NCI-H146 (cell line): ENCODE measurements at regions not wholly inside any gene's neighbourhood (a gene's known extent, or its start where the extent isn't known, plus 50 kb on each side); places are given as distances from the start of the nearest gene placed in this dataset.
"Not testable (repeated sequence)": the region's sequence is repeated elsewhere in the genome, so short reads cannot be mapped to it uniquely, and the experiment has no call there.

ENCODE experiments used
- DNase-seq: peaks from one replicate; lab custom pipeline; 2025; lab: John Stamatoyannopoulos, UW

DNA sequence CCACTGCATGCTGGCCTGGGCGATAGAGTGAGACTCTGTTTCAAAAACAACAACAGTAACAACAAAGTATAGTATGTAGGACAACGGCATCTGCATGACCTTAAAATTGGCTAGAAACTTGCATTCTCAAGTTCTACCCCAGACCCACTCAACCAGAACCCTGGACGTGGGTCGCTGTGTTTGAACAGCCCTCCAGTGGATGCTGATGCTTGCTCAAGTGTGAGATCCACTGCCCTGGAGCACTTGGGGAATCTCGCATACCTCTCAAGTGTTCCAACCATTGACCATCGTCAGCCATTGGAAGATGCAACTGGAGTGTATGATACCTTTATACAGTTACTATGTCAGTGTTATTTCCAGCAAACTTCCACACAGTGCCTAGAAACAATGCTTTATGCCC lies 435.9 kb downstream of the DCDC2C start:
- DNase-seq = no peak

DNA sequence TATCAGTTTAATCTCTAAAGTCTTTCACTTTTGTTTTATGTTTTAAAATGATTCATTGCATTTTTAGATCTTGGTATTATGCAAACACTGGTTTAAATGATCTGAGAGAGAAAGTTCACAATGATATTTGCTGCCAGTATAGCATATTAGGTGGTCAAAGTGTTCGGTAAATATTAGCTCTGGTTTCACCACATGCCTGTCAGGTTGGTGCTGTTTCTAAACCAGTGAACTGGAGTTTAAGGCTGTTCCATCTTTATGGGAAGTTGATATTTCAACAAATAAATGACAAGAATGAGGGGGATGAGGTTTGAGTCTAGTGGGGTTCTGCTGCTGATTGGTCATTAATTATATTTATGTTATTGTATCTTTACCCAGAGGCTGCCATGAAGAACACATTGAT lies 436.4 kb downstream of the DCDC2C start:
- DNase-seq = peak; percentile 37

- peak; percentile 58 for DNase-seq
These were observed 437.1 kb downstream of the DCDC2C start for GRCh38 chr2:4140281-4140970.

- DNase-seq = no peak
These were observed 441.4 kb downstream of the DCDC2C start for GRCh38 chr2:4144731-4145130.

DNA sequence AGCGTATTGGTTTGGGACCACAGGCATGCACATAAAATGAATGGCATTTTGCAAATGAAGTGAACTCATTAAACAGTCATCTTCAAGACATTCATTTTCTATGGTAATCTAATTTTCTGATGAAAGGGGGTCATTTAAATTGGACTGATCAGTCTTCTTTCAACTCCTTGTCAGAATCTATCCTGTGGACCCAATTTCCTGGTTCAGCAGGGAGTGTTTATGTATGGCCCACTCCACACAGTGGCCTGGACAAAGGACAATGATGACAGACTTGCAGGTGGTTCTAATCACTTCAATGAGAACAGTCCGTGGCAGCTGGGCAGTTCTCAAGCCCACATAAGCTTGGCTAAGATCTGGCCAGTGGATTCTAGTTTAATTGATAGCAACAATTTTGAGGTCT lies 448.1 kb downstream of the DCDC2C start:
- DNase-seq = peak; percentile 36

- DNase-seq = no peak
These were observed 448.7 kb downstream of the DCDC2C start for GRCh38 chr2:4152051-4152450.

DNA sequence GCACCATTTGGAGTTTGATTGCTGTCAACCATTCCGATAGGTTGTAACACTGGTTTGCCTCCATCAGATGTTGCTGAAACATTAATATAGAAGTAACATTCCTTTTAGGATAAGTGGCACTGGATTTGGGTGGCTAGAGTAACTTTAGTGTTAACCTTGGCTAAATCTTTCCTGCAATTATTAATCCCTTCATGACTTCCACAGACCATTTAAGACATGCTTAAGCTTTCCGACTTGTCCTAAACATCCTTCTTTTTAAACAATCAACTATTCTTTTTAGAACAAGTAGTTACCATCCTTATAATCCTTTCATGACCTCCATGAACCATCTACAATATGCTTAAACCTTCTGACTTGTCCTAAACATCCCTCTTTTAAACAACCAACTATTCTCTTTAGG lies 465.5 kb downstream of the DCDC2C start:
- no peak for DNase-seq

- DNase-seq = no peak
These were observed 471.4 kb downstream of the DCDC2C start for GRCh38 chr2:4174796-4175195.

DNA sequence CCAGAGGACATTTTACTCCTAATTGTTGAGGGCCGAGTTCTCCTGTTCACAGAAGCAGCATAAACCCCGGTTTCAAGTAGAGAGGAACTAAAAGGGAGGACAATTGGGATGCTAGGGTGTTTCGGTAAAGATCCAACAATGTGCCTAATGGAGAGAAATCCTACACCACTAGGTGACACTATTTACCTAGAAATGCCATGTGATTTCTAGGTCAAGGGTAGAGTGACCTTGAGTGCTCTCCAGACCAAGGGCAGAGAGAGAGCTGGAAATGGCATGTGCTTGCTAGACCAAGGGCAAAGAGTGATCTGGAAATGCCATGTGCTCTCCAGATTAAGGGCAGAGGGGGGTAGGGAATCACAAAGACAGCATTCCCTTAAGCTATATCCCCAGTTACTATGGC lies 472.0 kb downstream of the DCDC2C start:
- DNase-seq = no peak

- DNase-seq = no peak
These were observed 477.3 kb downstream of the DCDC2C start for GRCh38 chr2:4180631-4181030.

GRCh38 chr2:4181062-4181461 lies 477.7 kb downstream of the DCDC2C start:
- DNase-seq = no peak

- no peak for DNase-seq
These were observed 485.2 kb downstream of the DCDC2C start for GRCh38 chr2:4188561-4188960.

- no peak for DNase-seq
These were observed 487.2 kb downstream of the DCDC2C start for GRCh38 chr2:4190548-4190947.

GRCh38 chr2:4192119-4192518 lies 488.7 kb downstream of the DCDC2C start:
- DNase-seq = no peak

DNA sequence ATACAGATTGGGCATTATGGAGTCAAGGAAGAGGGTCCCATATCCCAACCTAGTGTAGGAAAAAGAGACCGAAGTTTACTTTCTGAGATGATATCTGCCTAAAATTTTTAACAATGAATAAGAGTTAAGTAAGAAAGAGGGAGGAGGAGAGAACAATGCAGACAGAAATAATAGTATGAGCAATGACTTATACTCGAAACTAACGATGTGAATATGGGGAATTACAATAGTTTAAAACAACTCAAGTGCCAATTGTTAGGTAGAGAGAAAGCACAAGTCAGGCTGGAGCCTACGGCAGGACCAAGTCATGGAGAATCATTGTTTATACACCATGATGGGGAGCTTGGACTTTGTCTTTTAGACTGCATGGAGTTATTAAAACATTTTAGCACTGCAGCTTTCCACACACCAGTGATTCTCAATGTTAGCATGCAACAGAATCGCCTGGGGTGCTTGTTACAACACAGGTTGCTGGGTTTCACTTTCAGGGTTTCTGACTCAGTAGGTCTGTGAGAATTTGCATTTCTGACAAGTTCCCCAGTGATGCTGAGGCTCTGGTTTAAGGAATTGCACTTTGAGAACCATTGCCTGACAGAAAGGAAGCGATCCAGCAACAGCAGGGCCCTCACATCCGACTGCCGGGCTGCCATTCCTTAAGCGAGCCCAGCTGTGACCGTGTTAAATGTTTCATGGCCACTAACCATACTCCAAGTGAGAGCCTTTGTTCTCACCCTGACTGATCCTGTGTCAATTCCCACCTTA lies 511.2 kb downstream of the DCDC2C start:
- no peak for DNase-seq

- DNase-seq = no peak
These were observed 514.4 kb downstream of the DCDC2C start for GRCh38 chr2:4217737-4218136.

- peak; percentile 64 for DNase-seq
These were observed 515.7 kb downstream of the DCDC2C start for GRCh38 chr2:4219101-4219500.

DNA sequence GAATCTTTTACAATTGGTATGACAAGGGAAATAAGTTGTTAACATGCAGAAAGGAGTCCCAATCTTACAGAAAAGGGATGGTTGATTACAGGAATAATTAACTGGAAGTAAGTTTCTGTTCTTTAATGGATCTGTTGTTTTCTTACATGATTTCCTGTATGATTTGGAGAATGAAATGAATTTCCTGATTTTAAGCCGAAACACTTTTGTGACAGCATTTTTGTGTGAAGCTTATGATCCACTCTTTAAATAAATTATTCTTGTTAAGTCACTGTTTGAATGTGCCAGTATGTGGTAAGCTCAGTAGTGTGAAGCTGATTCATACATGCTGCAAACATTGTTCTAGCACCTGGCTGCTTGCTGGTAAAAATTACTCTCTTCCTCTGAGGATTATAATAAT lies 516.2 kb downstream of the DCDC2C start:
- DNase-seq = peak; percentile 53

- DNase-seq = no peak
These were observed 518.1 kb downstream of the DCDC2C start for GRCh38 chr2:4221434-4221833.

DNA sequence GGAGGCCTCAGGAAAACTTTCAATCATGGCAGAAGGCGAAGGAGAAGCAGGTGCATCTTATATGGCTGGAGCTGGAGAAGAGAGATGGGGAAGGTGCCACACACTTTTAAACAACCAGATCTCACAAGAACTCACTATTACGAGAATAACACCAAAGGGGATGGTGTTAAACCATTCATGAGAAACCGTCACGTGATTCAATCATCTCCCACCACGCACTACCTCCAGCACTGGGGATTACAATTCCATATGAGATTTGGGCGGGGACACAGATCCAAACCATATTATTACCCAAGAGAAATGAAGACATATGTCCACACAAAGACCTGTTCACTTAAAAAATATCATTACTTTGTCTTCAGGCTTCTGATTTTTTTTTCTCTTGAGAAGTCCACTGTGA lies 518.5 kb downstream of the DCDC2C start:
- DNase-seq = no peak

GRCh38 chr2:4244422-4244821 lies 541.0 kb downstream of the DCDC2C start:
- not testable (repeated sequence) for DNase-seq

- peak; percentile 47 for DNase-seq
These were observed 543.2 kb downstream of the DCDC2C start for GRCh38 chr2:4246364-4247131.

DNA sequence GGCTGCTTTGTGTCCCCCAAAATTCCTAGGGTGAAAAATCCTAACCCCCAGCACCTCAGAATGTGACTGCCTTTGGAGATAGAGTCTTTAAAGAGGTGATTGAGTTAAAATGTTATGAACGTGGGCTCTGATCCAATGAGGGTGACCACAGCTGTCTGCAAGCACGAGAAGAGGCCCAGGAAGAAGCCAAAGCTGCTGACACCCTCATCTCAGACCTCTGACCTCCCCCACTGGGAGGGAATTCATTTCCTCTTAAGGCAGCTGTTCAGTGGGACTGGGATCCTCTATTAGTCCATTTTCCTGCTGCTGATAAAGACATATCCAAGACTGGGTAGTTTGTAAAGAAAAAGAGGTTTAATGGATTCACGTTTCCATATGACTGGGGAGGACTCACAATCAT lies 544.4 kb downstream of the DCDC2C start:
- DNase-seq = no peak
